Stomach (tissue), 4 donors: ENCODE measurements at regions not wholly inside any gene's neighbourhood (a gene's known extent, or its start where the extent isn't known, plus 50 kb on each side); places are given as distances from the start of the nearest gene placed in this dataset.

Experiments used
- EP300 ChIP-seq: sonication (generic); formaldehyde crosslinking; IDR thresholded peaks from one replicate; pipeline ENCODE4 v1.6.1; 2017; ENCODE audit warnings: antibody characterized with exemption
- POLR2A ChIP-seq, 4 donors: fragments of 450-650 bp; IDR thresholded peaks; one replicate each; pipeline ENCODE4 v1.6.1; 2016; ENCODE audit warnings: antibody characterized with exemption in 4 of 4, control low read depth in 2 of 4, mild to moderate bottlenecking in 1 of 4, moderate library complexity in 1 of 4
- TF ChIP-seq, protein P1 (sequence below), 7 experiments: fragments of 450-650 bp in 4 of 7; fragments of 200-600 bp in 3 of 7; sonication (generic) in 3 of 7; IDR thresholded peaks; one replicate each; pipeline ENCODE4 v1.5.1; 2016 to 2019; ENCODE audit warnings: antibody characterized with exemption in 7 of 7, control low read depth in 2 of 7, mild to moderate bottlenecking in 1 of 7

DNA sequence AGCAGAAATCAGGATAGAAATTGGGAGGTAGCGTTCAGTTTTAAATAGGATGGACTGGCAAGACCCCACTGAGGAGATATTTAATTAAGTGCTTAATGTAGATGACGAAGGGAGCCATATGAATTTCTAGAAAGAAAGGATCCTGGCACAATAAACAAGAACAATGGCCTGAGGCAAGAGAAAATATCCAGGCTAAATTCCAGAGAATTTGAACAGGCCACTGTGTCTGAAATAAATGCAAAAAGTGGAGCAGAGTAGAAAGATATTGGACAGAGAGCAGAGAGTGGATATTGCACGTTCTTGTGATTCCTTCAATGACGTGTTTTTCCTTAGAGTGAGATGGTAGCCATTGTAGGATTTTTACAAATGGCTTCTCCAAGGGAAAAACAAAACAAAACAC is 1504.8 kb downstream of the C4orf33 start:
- TF ChIP-seq, protein P1, sequence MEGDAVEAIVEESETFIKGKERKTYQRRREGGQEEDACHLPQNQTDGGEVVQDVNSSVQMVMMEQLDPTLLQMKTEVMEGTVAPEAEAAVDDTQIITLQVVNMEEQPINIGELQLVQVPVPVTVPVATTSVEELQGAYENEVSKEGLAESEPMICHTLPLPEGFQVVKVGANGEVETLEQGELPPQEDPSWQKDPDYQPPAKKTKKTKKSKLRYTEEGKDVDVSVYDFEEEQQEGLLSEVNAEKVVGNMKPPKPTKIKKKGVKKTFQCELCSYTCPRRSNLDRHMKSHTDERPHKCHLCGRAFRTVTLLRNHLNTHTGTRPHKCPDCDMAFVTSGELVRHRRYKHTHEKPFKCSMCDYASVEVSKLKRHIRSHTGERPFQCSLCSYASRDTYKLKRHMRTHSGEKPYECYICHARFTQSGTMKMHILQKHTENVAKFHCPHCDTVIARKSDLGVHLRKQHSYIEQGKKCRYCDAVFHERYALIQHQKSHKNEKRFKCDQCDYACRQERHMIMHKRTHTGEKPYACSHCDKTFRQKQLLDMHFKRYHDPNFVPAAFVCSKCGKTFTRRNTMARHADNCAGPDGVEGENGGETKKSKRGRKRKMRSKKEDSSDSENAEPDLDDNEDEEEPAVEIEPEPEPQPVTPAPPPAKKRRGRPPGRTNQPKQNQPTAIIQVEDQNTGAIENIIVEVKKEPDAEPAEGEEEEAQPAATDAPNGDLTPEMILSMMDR (IDR thresholded peaks at IDR 0.05) = no peak
- no peak for TF ChIP-seq EP300
- no peak for TF ChIP-seq POLR2A (IDR thresholded peaks at IDR 0.05)
